Keratinocyte (primary cell): ENCODE measurements at regions not wholly inside any gene's neighbourhood (a gene's known extent, or its start where the extent isn't known, plus 50 kb on each side); places are given as distances from the start of the nearest gene placed in this dataset.

Source experiments
- EZH2 ChIP-seq: IDR thresholded peaks from one replicate; pipeline ENCODE4 v1.6.1; 2012; ENCODE audit warnings: inconsistent platforms, mild to moderate bottlenecking, low read length, moderate library complexity
- TF ChIP-seq, protein P1 (sequence below), 3 experiments: IDR thresholded peaks in 1 of 3; conservative IDR thresholded peaks in 1 of 3; optimal IDR thresholded peaks in 1 of 3; 2 replicates in 2 of 3; 3 replicates in 1 of 3; pipeline versions ENCODE3 to v1.5.1; 2011; ENCODE audit warnings: low read length in 3 of 3, mild to moderate bottlenecking in 3 of 3, moderate library complexity in 2 of 3, control low read depth in 1 of 3, inconsistent platforms in 1 of 3; ENCODE audit not compliant: insufficient read depth in 2 of 3; ENCODE audit errors: extremely low read depth in 1 of 3

DNA sequence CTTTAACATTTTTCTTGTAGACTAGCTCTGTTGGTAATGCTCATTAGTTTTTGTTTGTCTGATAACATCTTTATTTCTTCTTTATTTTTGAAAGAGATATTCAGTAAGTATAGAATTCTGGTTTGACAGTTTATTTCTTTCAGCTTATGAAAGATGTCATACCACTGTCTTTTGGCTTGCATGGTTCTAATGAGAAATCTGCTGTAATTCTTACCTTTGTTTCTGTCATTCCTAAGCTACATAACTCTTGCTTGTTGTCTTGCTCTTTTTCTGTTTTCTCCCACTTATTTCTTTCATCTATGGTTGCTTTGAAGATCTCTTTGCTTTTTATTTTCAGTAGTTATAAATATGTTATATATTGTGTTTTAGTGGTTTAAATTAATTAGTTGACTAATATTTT lies 87.2 kb upstream of the PEX5L start:
- TF ChIP-seq EZH2, result no peak
- TF ChIP-seq, protein P1, sequence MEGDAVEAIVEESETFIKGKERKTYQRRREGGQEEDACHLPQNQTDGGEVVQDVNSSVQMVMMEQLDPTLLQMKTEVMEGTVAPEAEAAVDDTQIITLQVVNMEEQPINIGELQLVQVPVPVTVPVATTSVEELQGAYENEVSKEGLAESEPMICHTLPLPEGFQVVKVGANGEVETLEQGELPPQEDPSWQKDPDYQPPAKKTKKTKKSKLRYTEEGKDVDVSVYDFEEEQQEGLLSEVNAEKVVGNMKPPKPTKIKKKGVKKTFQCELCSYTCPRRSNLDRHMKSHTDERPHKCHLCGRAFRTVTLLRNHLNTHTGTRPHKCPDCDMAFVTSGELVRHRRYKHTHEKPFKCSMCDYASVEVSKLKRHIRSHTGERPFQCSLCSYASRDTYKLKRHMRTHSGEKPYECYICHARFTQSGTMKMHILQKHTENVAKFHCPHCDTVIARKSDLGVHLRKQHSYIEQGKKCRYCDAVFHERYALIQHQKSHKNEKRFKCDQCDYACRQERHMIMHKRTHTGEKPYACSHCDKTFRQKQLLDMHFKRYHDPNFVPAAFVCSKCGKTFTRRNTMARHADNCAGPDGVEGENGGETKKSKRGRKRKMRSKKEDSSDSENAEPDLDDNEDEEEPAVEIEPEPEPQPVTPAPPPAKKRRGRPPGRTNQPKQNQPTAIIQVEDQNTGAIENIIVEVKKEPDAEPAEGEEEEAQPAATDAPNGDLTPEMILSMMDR (optimal IDR thresholded peaks at IDR 0.05 in 1 of 3, IDR thresholded peaks at IDR 0.05 in 1 of 3, conservative IDR thresholded peaks at IDR 0.05 in 1 of 3; ENCODE audit: extremely low read depth in 1 of 3, insufficient read depth in 2 of 3, low read length in 3 of 3), result no peak
